ENCODE measurements at regions not wholly inside any gene's neighbourhood (a gene's known extent, or its start where the extent isn't known, plus 50 kb on each side); places are given as distances from the start of the nearest gene placed in this dataset.
A peak's percentile ranks its signal among the peaks of the same experiment; 100 is the strongest.

GRCh38 chr2:167595021-167595420, 652.4 kb downstream of the STK39 start:
- H3K4me1 ChIP-seq, result no peaks in the 10 kb centered on the region
- no peak overlapping the region for H3K4me3 ChIP-seq
- TF ChIP-seq CTCF (IDR thresholded peaks at IDR 0.05 in 4 of 5, conservative IDR thresholded peaks at IDR 0.05 in 1 of 5) (no peak), POLR2A (IDR thresholded peaks at IDR 0.05) (no peak)
- DNase-seq (no peak), ATAC-seq (no peak)
- no peaks in the 10 kb centered on the region for H3K27me3 ChIP-seq
- H3K36me3 ChIP-seq, result no peaks in the 10 kb centered on the region
- in situ Hi-C loops (cut with MboI; ENCODE audit: low sequenced_read_pairs in 4 of 4) (no loop called here), intact Hi-C loops (cut with DNase I; ENCODE audit: low total_unique reads) (no loop called here)
- H3K9me3 ChIP-seq, result no peaks in the 10 kb centered on the region
- no peak overlapping the region for H3K27ac ChIP-seq

GRCh38 chr2:167592441-167592840, 655.0 kb downstream of the STK39 start:
- in situ Hi-C loops (cut with MboI; ENCODE audit: low sequenced_read_pairs in 4 of 4), result no loop called here
- no peaks in the 10 kb centered on the region for H3K27me3 ChIP-seq
- H3K4me1 ChIP-seq, result no peaks in the 10 kb centered on the region
- intact Hi-C loops (cut with DNase I; ENCODE audit: low total_unique reads), result no loop called here
- no peak overlapping the region for H3K4me3 ChIP-seq
- ATAC-seq (no peak), DNase-seq (no peak)
- no peaks in the 10 kb centered on the region for H3K9me3 ChIP-seq
- TF ChIP-seq POLR2A (IDR thresholded peaks at IDR 0.05), result no peak
- TF ChIP-seq CTCF (IDR thresholded peaks at IDR 0.05 in 4 of 5, conservative IDR thresholded peaks at IDR 0.05 in 1 of 5), result no peak
- no peaks in the 10 kb centered on the region for H3K36me3 ChIP-seq
- no peak overlapping the region for H3K27ac ChIP-seq

- in situ Hi-C loops (cut with MboI; ENCODE audit: low sequenced_read_pairs in 4 of 4), result no loop called here
- Histone ChIP-seq H3K36me3 (no peaks in the 10 kb centered on the region), H3K9me3 (no peaks in the 10 kb centered on the region), H3K27me3 (no peaks in the 10 kb centered on the region), H3K4me1 (peaks cover 0 to 5% of the 10 kb centered on the region in 2 donors), H3K27ac (no peak overlapping the region), H3K4me3 (no peak overlapping the region)
- no peak for TF ChIP-seq POLR2A (IDR thresholded peaks at IDR 0.05)
- ATAC-seq (no peak), DNase-seq (no peak)
- intact Hi-C loops (cut with DNase I; ENCODE audit: low total_unique reads), result no loop called here
Measured at GRCh38 chr2:167582619-167583018, 664.8 kb downstream of the STK39 start.

- ATAC-seq (no peak), DNase-seq (no peak)
- Histone ChIP-seq H3K9me3 (no peaks in the 10 kb centered on the region), H3K36me3 (no peaks in the 10 kb centered on the region), H3K27me3 (no peaks in the 10 kb centered on the region), H3K4me3 (peak overlapping the region in 2 of 4 donors; percentile 8 to 17), H3K27ac (no peak overlapping the region), H3K4me1 (peaks cover 0 to 5% of the 10 kb centered on the region in 2 donors)
- in situ Hi-C loops (cut with MboI; ENCODE audit: low sequenced_read_pairs in 4 of 4) (no loop called here), intact Hi-C loops (cut with DNase I; ENCODE audit: low total_unique reads) (no loop called here)
- TF ChIP-seq CTCF (IDR thresholded peaks at IDR 0.05 in 4 of 5, conservative IDR thresholded peaks at IDR 0.05 in 1 of 5) (no peak), POLR2A (IDR thresholded peaks at IDR 0.05) (no peak)
Measured at GRCh38 chr2:167581961-167582574, 665.3 kb downstream of the STK39 start.

GRCh38 chr2:167579826-167580225, 667.6 kb downstream of the STK39 start:
- ATAC-seq (no peak), DNase-seq (no peak)
- Histone ChIP-seq H3K9me3 (no peaks in the 10 kb centered on the region), H3K36me3 (no peaks in the 10 kb centered on the region), H3K4me3 (no peak overlapping the region), H3K4me1 (peaks cover 0 to 5% of the 10 kb centered on the region in 2 donors), H3K27ac (no peak overlapping the region), H3K27me3 (no peaks in the 10 kb centered on the region)
- in situ Hi-C loops (cut with MboI; ENCODE audit: low sequenced_read_pairs in 4 of 4) (no loop called here), intact Hi-C loops (cut with DNase I; ENCODE audit: low total_unique reads) (no loop called here)
- TF ChIP-seq POLR2A (IDR thresholded peaks at IDR 0.05) (no peak), CTCF (IDR thresholded peaks at IDR 0.05 in 4 of 5, conservative IDR thresholded peaks at IDR 0.05 in 1 of 5) (no peak)

Data from gastrocnemius medialis (tissue), 4 donors.